Caco-2 (cell line): ENCODE measurements at regions not wholly inside any gene's neighbourhood (a gene's known extent, or its start where the extent isn't known, plus 50 kb on each side); places are given as distances from the start of the nearest gene placed in this dataset.

ENCODE experiments used
- BruUV-seq: library from RNA; stranded (reverse); fragments of 400-500 nt; replicated peaks from 2 replicates; lab custom pipeline; 2021; lab: Mats Ljungman, UMichigan
- CTCF ChIA-PET: fragments of 300-600 bp; sonication (Branson Sonifier 250); formaldehyde crosslinking; loops from one replicate; lab custom pipeline; 2022; ENCODE audit warnings: antibody characterized with exemption; lab: Charles Lee
- POLR2A ChIA-PET: fragments of 300-600 bp; sonication (Branson Sonifier 250); formaldehyde crosslinking; loops from one replicate; lab custom pipeline; 2022; ENCODE audit warnings: antibody characterized with exemption; lab: Charles Lee
- DNase-seq, 2 experiments: peaks; one replicate each; pipeline versions ENCODE4 v3.0.0 to v3.0.0-alpha.2; 2020 to 2022
- H3K27me3 ChIP-seq: replicated peaks from 2 replicates; pipeline ENCODE4 v1.6.0; 2011; ENCODE audit warnings: low read length; ENCODE audit not compliant: control insufficient read depth, insufficient read depth
- H3K36me3 ChIP-seq: 2 replicates; pipeline ENCODE4 v1.5.1; 2011; ENCODE audit warnings: low read length; ENCODE audit not compliant: control insufficient read depth, insufficient read depth
- H3K4me1 ChIP-seq: fragments of 250-450 bp; sonication (Bioruptor Pico); 2 replicates; pipeline ENCODE4 v1.5.1; 2020; ENCODE audit warnings: mild to moderate bottlenecking
- H3K4me3 ChIP-seq: 2 replicates; pipeline ENCODE4 v1.5.1; 2011; ENCODE audit warnings: low read depth, mild to moderate bottlenecking, control low read depth, low read length
- H3K9me3 ChIP-seq: fragments of 250-450 bp; sonication (Bioruptor Pico); 2 replicates; pipeline ENCODE4 v1.5.1; 2020; ENCODE audit warnings: mild to moderate bottlenecking, moderate library complexity
- H3K27ac Mint-ChIP-seq: one replicate; pipeline ENCODE4 v1.8.0; 2022; ENCODE audit warnings: mixed read lengths; ENCODE audit not compliant: unreplicated experiment
- H3K27me3 Mint-ChIP-seq: one replicate; pipeline ENCODE4 v1.8.0; 2022; ENCODE audit warnings: mixed read lengths; ENCODE audit not compliant: insufficient read depth, unreplicated experiment
- H3K36me3 Mint-ChIP-seq: one replicate; pipeline ENCODE4 v1.8.0; 2022; ENCODE audit warnings: mild to moderate bottlenecking, mixed read lengths; ENCODE audit not compliant: insufficient read depth, unreplicated experiment
- H3K4me1 Mint-ChIP-seq: one replicate; pipeline ENCODE4 v1.8.0; 2022; ENCODE audit warnings: low read depth, mixed read lengths; ENCODE audit not compliant: unreplicated experiment
- H3K4me3 Mint-ChIP-seq: one replicate; pipeline ENCODE4 v1.8.0; 2022; ENCODE audit warnings: mild to moderate bottlenecking, moderate library complexity, mixed read lengths; ENCODE audit not compliant: unreplicated experiment
- H3K9me3 Mint-ChIP-seq: one replicate; pipeline ENCODE4 v1.8.0; 2022; ENCODE audit warnings: mixed read lengths; ENCODE audit not compliant: unreplicated experiment
- intact Hi-C: fragments of 100-400 bp; cut with micrococcal nuclease; formaldehyde crosslinking; loops from one replicate; pipeline ENCODE4 v1.10.0; 2022; ENCODE audit not compliant: unreplicated experiment
- TF ChIP-seq, protein P1 (sequence below), 2 experiments: fragments of 200-600 bp in 1 of 2; IDR thresholded peaks; 1 replicate in 1 of 2; 2 replicates in 1 of 2; pipeline versions ENCODE4 v1.5.1 to v1.8.0; 2011 to 2022; ENCODE audit warnings: antibody characterized with exemption in 1 of 2, control low read depth in 1 of 2, inconsistent platforms in 1 of 2, low read depth in 1 of 2, low read length in 1 of 2, mild to moderate bottlenecking in 1 of 2, moderate library complexity in 1 of 2; ENCODE audit not compliant: insufficient read depth in 1 of 2, severe bottlenecking in 1 of 2, unreplicated experiment in 1 of 2

DNA sequence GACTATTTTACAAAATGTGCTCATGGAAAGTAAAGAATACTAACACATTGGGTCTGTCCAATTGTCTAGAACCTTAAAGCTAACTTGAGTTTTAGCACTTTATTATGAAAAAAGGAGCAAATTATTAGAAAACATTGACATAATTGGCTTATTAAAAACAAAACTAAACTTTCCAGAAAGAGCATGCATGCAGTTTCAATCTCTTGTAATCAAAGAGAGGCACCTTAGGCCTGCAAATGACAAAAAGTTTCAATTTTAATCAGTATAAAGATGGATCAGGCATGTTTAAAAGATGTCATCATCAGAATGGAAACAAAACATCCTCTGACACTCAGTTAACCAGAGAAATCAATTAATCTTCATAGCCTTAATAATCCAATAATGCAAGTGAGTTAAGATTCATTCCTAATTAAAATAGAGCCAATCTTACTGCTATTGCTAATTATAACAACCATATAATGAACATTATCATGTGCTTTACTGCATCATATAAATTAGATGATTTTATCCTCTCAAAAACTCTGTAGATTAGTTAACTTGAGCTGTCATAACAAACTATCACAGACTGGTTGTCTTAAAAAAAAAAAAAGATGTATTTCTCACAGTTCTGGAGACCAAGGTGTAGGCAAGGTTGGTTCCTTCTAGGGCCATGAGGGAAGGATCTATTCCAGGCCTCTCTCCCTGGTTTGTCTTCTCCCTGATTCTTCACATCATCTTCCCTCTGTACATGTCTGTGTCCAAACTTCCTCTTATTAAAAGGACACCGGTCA, 131.4 kb downstream of the RPAP3 start:
- H3K4me3 ChIP-seq = no peak overlapping the region
- H3K4me1 ChIP-seq = no peaks in the 10 kb centered on the region
- ChIA-PET POLR2A (no interaction called here), CTCF (no interaction called here)
- intact Hi-C loops = no loop called here
- BruUV-seq = no TSS peak
- Mint-ChIP-seq H3K4me1 (no peaks in the 10 kb centered on the region), H3K4me3 (no peak overlapping the region), H3K27ac (no peak overlapping the region), H3K27me3 (peaks cover 20% of the 10 kb centered on the region), H3K9me3 (no peaks in the 10 kb centered on the region), H3K36me3 (no peaks in the 10 kb centered on the region)
- TF ChIP-seq, protein P1, sequence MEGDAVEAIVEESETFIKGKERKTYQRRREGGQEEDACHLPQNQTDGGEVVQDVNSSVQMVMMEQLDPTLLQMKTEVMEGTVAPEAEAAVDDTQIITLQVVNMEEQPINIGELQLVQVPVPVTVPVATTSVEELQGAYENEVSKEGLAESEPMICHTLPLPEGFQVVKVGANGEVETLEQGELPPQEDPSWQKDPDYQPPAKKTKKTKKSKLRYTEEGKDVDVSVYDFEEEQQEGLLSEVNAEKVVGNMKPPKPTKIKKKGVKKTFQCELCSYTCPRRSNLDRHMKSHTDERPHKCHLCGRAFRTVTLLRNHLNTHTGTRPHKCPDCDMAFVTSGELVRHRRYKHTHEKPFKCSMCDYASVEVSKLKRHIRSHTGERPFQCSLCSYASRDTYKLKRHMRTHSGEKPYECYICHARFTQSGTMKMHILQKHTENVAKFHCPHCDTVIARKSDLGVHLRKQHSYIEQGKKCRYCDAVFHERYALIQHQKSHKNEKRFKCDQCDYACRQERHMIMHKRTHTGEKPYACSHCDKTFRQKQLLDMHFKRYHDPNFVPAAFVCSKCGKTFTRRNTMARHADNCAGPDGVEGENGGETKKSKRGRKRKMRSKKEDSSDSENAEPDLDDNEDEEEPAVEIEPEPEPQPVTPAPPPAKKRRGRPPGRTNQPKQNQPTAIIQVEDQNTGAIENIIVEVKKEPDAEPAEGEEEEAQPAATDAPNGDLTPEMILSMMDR (IDR thresholded peaks at IDR 0.05; ENCODE audit: insufficient read depth in 1 of 2, low read depth in 1 of 2, low read length in 1 of 2, severe bottlenecking in 1 of 2, unreplicated experiment in 1 of 2) = no peak
- H3K9me3 ChIP-seq = no peaks in the 10 kb centered on the region
- no peak for DNase-seq
- no peaks in the 10 kb centered on the region for H3K36me3 ChIP-seq
- H3K27me3 ChIP-seq = no peaks in the 10 kb centered on the region

DNA sequence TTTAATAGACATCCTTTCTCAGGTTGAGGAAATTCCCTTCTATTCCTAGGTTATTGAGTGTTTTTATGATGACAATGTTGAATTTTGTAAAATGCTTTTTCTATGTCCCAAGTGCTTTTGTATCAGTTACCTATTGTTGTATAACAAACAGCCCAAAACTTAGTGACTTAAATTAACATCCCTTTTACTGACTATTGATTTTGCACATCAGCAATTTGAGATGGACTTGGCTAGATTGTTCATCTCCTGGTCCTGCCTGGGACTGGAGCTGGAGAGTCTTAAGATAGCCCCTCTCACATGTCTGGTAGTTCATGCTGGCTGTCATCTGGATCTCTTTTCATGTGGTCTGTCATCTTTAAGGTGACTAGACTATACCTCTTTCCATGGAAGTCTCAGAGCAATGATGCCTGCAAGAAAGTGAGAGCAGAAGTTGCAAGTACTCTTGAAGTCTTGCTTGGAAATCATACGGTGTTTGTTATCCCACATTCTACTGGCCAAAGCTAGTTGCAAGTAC, 132.6 kb downstream of the RPAP3 start:
- no peaks in the 10 kb centered on the region for H3K4me1 Mint-ChIP-seq
- intact Hi-C loops = no loop called here
- POLR2A ChIA-PET = no interaction called here
- DNase-seq = no peak
- peaks cover 20% of the 10 kb centered on the region for H3K27me3 Mint-ChIP-seq
- no peak overlapping the region for H3K4me3 Mint-ChIP-seq
- H3K4me3 ChIP-seq = no peak overlapping the region
- no peaks in the 10 kb centered on the region for H3K27me3 ChIP-seq
- TF ChIP-seq, protein P1 (IDR thresholded peaks at IDR 0.05; ENCODE audit: insufficient read depth in 1 of 2, low read depth in 1 of 2, low read length in 1 of 2, severe bottlenecking in 1 of 2, unreplicated experiment in 1 of 2) = no peak
- H3K36me3 Mint-ChIP-seq = no peaks in the 10 kb centered on the region
- no peaks in the 10 kb centered on the region for H3K9me3 Mint-ChIP-seq
- no peaks in the 10 kb centered on the region for H3K4me1 ChIP-seq
- no peak overlapping the region for H3K27ac Mint-ChIP-seq
- CTCF ChIA-PET = no interaction called here
- H3K9me3 ChIP-seq = no peaks in the 10 kb centered on the region
- BruUV-seq = no TSS peak
- no peaks in the 10 kb centered on the region for H3K36me3 ChIP-seq

DNA sequence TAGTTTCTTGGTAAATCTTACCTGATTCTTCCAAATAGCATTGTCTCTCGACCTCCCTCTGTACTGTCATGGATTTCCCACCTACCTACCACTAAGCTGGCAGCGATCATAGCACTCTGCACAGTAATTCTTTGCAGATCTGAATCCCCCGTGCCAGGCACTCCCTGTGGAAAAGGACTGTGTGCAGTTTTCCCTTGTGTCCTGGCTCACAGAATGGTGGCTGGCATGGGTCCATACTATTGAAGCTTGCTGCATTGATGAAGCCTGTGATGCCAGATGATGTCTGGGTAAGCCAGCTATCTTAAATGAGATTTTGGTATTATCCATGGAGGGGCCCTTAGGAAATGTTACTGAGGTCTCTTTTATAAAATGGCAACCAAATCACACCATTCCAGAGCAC, 135.7 kb downstream of the RPAP3 start:
- H3K4me1 Mint-ChIP-seq = no peaks in the 10 kb centered on the region

More for the DNA sequence above, 135.7 kb downstream of the RPAP3 start:
- peaks cover 13% of the 10 kb centered on the region for H3K27me3 Mint-ChIP-seq
- no peak overlapping the region for H3K4me3 Mint-ChIP-seq
- Histone ChIP-seq H3K9me3 (no peaks in the 10 kb centered on the region), H3K36me3 (no peaks in the 10 kb centered on the region), H3K27me3 (no peaks in the 10 kb centered on the region), H3K4me3 (no peak overlapping the region), H3K4me1 (no peaks in the 10 kb centered on the region)
- TF ChIP-seq, protein P1 (IDR thresholded peaks at IDR 0.05; ENCODE audit: insufficient read depth in 1 of 2, low read depth in 1 of 2, low read length in 1 of 2, severe bottlenecking in 1 of 2, unreplicated experiment in 1 of 2) = no peak
- CTCF ChIA-PET = no interaction called here
- no peaks in the 10 kb centered on the region for H3K36me3 Mint-ChIP-seq
- POLR2A ChIA-PET = no interaction called here
- intact Hi-C loops = no loop called here
- no TSS peak for BruUV-seq
- H3K27ac Mint-ChIP-seq = no peak overlapping the region
- no peak for DNase-seq
- no peaks in the 10 kb centered on the region for H3K9me3 Mint-ChIP-seq
